ENCODE measurements at regions not wholly inside any gene's neighbourhood (a gene's known extent, or its start where the extent isn't known, plus 50 kb on each side); places are given as distances from the start of the nearest gene placed in this dataset.

DNA sequence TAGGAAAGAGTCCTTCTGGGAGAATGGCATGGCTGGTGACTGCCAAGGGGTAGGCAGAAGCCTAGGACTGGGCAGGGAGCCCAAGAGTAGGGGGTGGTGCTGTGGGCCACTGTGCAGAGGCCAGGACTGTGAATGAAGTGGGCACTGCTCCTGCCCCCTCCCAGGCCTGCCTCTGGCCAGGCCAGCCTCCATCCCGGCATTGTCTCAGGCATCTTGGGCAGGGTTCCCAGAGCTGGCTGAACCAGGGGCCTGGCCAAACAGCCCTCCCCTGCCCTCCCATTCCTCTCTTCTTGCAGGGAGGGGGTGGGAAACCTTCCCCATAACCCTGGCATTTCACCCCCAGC is 81.6 kb downstream of the MRPL14 start:
- no peak overlapping the region for H3K4me3 ChIP-seq (ENCODE audit: low read depth in 2 of 2, low read length in 2 of 2)
- TF ChIP-seq TCF7L2 (IDR thresholded peaks at IDR 0.05; ENCODE audit: low read depth, low read length) (no peak), POLR2AphosphoS5 (IDR thresholded peaks at IDR 0.05; ENCODE audit: low read depth, low read length) (no peak), SIN3A (IDR thresholded peaks at IDR 0.05; ENCODE audit: borderline replicate concordance, insufficient read depth, low read depth, low read length) (no peak)
- TF ChIP-seq, protein P1, sequence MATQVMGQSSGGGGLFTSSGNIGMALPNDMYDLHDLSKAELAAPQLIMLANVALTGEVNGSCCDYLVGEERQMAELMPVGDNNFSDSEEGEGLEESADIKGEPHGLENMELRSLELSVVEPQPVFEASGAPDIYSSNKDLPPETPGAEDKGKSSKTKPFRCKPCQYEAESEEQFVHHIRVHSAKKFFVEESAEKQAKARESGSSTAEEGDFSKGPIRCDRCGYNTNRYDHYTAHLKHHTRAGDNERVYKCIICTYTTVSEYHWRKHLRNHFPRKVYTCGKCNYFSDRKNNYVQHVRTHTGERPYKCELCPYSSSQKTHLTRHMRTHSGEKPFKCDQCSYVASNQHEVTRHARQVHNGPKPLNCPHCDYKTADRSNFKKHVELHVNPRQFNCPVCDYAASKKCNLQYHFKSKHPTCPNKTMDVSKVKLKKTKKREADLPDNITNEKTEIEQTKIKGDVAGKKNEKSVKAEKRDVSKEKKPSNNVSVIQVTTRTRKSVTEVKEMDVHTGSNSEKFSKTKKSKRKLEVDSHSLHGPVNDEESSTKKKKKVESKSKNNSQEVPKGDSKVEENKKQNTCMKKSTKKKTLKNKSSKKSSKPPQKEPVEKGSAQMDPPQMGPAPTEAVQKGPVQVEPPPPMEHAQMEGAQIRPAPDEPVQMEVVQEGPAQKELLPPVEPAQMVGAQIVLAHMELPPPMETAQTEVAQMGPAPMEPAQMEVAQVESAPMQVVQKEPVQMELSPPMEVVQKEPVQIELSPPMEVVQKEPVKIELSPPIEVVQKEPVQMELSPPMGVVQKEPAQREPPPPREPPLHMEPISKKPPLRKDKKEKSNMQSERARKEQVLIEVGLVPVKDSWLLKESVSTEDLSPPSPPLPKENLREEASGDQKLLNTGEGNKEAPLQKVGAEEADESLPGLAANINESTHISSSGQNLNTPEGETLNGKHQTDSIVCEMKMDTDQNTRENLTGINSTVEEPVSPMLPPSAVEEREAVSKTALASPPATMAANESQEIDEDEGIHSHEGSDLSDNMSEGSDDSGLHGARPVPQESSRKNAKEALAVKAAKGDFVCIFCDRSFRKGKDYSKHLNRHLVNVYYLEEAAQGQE (IDR thresholded peaks at IDR 0.05; ENCODE audit: insufficient read depth in 1 of 2, low read depth in 2 of 2, low read length in 1 of 2), result no peak
- TF ChIP-seq, protein P2, sequence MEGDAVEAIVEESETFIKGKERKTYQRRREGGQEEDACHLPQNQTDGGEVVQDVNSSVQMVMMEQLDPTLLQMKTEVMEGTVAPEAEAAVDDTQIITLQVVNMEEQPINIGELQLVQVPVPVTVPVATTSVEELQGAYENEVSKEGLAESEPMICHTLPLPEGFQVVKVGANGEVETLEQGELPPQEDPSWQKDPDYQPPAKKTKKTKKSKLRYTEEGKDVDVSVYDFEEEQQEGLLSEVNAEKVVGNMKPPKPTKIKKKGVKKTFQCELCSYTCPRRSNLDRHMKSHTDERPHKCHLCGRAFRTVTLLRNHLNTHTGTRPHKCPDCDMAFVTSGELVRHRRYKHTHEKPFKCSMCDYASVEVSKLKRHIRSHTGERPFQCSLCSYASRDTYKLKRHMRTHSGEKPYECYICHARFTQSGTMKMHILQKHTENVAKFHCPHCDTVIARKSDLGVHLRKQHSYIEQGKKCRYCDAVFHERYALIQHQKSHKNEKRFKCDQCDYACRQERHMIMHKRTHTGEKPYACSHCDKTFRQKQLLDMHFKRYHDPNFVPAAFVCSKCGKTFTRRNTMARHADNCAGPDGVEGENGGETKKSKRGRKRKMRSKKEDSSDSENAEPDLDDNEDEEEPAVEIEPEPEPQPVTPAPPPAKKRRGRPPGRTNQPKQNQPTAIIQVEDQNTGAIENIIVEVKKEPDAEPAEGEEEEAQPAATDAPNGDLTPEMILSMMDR (IDR thresholded peaks at IDR 0.05), result no peak
- in situ Hi-C loops (cut with HindIII; ENCODE audit: low pct_unique_long_range_greater_than_20kb, low sequenced_read_pairs) (no loop called here), intact Hi-C loops (cut with micrococcal nuclease; ENCODE audit: unreplicated experiment) (no loop called here)
- H3K9me3 ChIP-seq (ENCODE audit: control insufficient read depth, insufficient read depth, low read depth, low read length), result no peaks in the 10 kb centered on the region
- H3K27me3 ChIP-seq (ENCODE audit: control insufficient read depth, insufficient read depth, low read length), result no peaks in the 10 kb centered on the region
- no peak for ATAC-seq
- no peaks in the 10 kb centered on the region for H3K36me3 ChIP-seq (ENCODE audit: control insufficient read depth, insufficient read depth, low read length)
- H3K27ac ChIP-seq (ENCODE audit: low read length), result no peak overlapping the region
- POLR2A ChIA-PET, result no interaction called here
- peaks cover 24% of the 10 kb centered on the region for H3K4me1 ChIP-seq (ENCODE audit: control insufficient read depth, insufficient read depth, low read length)
- CTCF ChIA-PET, result no interaction called here
- BruUV-seq (replicated peaks), result no TSS peak
- no peak for DNase-seq (ENCODE audit: low read depth, low spot score)

DNA sequence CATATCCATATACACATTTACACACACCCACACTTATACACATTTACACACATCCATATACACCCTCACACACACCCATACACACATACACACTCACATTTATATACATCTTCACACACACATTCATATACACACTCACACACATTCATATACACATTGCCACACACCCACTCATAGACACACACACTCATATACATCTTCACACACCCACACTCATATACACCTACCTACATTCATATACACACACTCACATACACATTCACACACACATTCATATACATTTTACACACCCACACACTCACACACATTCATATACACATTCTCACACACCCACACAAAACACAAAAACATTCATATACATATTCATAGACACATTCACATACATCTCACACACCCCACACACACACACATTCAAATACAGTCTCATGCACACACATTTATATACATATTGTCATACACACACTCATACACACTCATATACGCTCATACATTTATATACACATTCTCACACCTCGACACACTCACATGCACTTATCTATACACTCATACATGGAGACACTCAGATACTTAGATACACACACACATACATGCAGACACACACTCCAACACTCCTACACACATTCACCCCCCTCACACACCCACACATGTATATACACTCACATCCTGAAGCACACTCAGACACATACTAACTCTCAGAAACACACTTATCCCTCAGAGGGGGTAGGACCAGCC is 82.1 kb downstream of the MRPL14 start:
- Histone ChIP-seq H3K27me3 (ENCODE audit: control insufficient read depth, insufficient read depth, low read length) (no peaks in the 10 kb centered on the region), H3K4me1 (ENCODE audit: control insufficient read depth, insufficient read depth, low read length) (peaks cover 21% of the 10 kb centered on the region), H3K36me3 (ENCODE audit: control insufficient read depth, insufficient read depth, low read length) (no peaks in the 10 kb centered on the region), H3K27ac (ENCODE audit: low read length) (no peak overlapping the region), H3K9me3 (ENCODE audit: control insufficient read depth, insufficient read depth, low read depth, low read length) (no peaks in the 10 kb centered on the region), H3K4me3 (ENCODE audit: low read depth in 2 of 2, low read length in 2 of 2) (no peak overlapping the region)
- in situ Hi-C loops (cut with HindIII; ENCODE audit: low pct_unique_long_range_greater_than_20kb, low sequenced_read_pairs) (no loop called here), intact Hi-C loops (cut with micrococcal nuclease; ENCODE audit: unreplicated experiment) (no loop called here)
- TF ChIP-seq, protein P2 (IDR thresholded peaks at IDR 0.05), result no peak
- TF ChIP-seq SIN3A (IDR thresholded peaks at IDR 0.05; ENCODE audit: borderline replicate concordance, insufficient read depth, low read depth, low read length) (no peak), POLR2AphosphoS5 (IDR thresholded peaks at IDR 0.05; ENCODE audit: low read depth, low read length) (no peak), TCF7L2 (IDR thresholded peaks at IDR 0.05; ENCODE audit: low read depth, low read length) (no peak)
- TF ChIP-seq, protein P1 (IDR thresholded peaks at IDR 0.05; ENCODE audit: insufficient read depth in 1 of 2, low read depth in 2 of 2, low read length in 1 of 2), result no peak
- CTCF ChIA-PET, result no interaction called here
- no TSS peak for BruUV-seq (replicated peaks)
- POLR2A ChIA-PET, result no interaction called here
- DNase-seq (ENCODE audit: low read depth, low spot score) (no peak), ATAC-seq (no peak)

All from Panc1 (cell line).